Activated T-cell treated with anti-CD3 and anti-CD28 coated beads, Interleukin-2, amount 50 U/mL, for 24 hours (primary cell): ENCODE measurements at regions not wholly inside any gene's neighbourhood (a gene's known extent, or its start where the extent isn't known, plus 50 kb on each side); places are given as distances from the start of the nearest gene placed in this dataset.

Source experiments
- DNase-seq: peaks from one replicate; pipeline ENCODE4 v3.0.0-alpha.2; 2020
- H3K27ac Mint-ChIP-seq: 2 replicates; pipeline ENCODE4 v1.8.0; 2020; ENCODE audit warnings: mild to moderate bottlenecking, mixed read lengths
- H3K27me3 Mint-ChIP-seq: 2 replicates; pipeline ENCODE4 v1.8.0; 2020; ENCODE audit warnings: mixed read lengths
- H3K36me3 Mint-ChIP-seq: 2 replicates; pipeline ENCODE4 v1.8.0; 2020; ENCODE audit warnings: low read depth, mixed read lengths
- H3K4me1 Mint-ChIP-seq: 2 replicates; pipeline ENCODE4 v1.8.0; 2020; ENCODE audit warnings: low read depth, mixed read lengths
- H3K4me3 Mint-ChIP-seq: 2 replicates; pipeline ENCODE4 v1.8.0; 2020; ENCODE audit warnings: mild to moderate bottlenecking, moderate library complexity, mixed read lengths
- H3K9me3 Mint-ChIP-seq: 2 replicates; pipeline ENCODE4 v1.8.0; 2020; ENCODE audit warnings: mixed read lengths

DNA sequence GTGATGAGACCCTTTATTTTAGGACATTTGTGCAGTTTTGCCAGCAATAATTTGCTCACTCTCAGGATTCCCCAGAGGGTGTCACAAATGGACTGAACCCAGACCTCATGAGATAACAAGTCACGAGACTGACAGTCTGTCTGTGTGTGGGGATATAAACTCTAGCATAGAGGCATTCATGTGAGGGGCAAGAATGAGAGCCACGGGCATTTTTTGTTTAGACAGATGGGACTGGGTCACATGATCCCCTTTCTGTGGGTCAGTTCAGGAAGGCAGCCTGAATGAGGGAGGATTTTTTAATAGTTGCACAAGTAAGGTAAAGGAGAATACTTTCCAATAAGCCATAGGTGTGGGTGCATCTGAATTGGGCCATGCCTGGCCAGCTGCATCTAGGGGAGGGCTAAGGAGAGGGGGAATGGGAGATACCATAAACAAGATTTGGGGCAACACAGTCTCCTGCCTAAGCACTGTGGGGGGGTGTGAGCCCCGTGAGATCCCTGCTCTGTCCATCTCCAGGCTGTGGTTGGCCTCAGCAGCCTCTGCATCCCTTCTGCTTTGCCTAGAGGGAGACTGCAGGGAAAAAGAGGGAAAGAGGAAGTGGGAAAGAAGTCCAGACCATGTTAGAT is 66.6 kb downstream of the NAV1 start:
- no peak overlapping the region for H3K4me3 Mint-ChIP-seq
- H3K4me1 Mint-ChIP-seq: no peaks in the 10 kb centered on the region
- no peak for DNase-seq
- no peaks in the 10 kb centered on the region for H3K36me3 Mint-ChIP-seq
- H3K27me3 Mint-ChIP-seq: no peaks in the 10 kb centered on the region
- no peak overlapping the region for H3K27ac Mint-ChIP-seq
- no peaks in the 10 kb centered on the region for H3K9me3 Mint-ChIP-seq

DNA sequence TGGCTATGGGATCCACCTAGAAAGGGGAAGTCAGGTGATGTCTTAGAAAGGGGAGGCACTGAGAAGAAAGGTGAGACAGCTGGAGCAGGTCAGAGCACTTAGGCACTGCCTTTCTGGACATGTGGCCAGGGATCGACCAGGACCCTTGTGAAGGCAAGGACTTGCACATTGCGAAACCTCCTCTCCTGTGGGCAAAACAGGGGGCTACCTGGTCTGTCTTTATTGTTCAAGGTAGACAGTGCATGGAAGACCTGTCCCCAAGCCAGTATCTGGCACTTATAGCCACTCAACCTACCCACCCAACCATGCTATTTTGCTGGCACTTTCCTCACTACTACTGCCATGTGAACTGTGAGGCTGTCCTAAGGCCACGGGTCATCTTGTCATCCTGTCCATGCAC is 67.2 kb downstream of the NAV1 start:
- no peaks in the 10 kb centered on the region for H3K27me3 Mint-ChIP-seq

DNA sequence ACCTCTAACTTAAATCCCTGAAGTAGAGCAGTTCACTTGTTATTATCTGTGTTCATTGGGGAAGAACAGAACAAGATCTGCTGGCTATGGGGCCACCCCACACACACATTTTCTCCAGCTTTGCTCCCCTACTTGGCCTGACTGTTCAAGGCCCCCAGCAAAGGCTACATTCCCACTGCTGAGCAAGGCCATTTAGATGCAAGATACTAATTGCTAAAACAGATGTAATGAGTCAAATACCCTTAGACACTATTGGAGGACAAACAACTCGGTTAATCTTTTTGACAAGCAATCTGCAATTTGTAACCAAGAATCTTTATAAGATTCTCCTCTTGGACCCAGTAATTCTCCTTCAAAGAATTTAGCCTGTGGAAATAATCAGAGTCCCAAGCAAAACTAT is 67.7 kb downstream of the NAV1 start:
- H3K27me3 Mint-ChIP-seq: no peaks in the 10 kb centered on the region
- H3K36me3 Mint-ChIP-seq: no peaks in the 10 kb centered on the region
- DNase-seq: no peak
- no peak overlapping the region for H3K27ac Mint-ChIP-seq
- no peaks in the 10 kb centered on the region for H3K4me1 Mint-ChIP-seq
- no peak overlapping the region for H3K4me3 Mint-ChIP-seq
- no peaks in the 10 kb centered on the region for H3K9me3 Mint-ChIP-seq

More for the DNA sequence above, 67.2 kb downstream of the NAV1 start:
- Mint-ChIP-seq H3K4me3 (no peak overlapping the region), H3K27ac (no peak overlapping the region), H3K4me1 (no peaks in the 10 kb centered on the region), H3K36me3 (no peaks in the 10 kb centered on the region), H3K9me3 (no peaks in the 10 kb centered on the region)
- DNase-seq: no peak

DNA sequence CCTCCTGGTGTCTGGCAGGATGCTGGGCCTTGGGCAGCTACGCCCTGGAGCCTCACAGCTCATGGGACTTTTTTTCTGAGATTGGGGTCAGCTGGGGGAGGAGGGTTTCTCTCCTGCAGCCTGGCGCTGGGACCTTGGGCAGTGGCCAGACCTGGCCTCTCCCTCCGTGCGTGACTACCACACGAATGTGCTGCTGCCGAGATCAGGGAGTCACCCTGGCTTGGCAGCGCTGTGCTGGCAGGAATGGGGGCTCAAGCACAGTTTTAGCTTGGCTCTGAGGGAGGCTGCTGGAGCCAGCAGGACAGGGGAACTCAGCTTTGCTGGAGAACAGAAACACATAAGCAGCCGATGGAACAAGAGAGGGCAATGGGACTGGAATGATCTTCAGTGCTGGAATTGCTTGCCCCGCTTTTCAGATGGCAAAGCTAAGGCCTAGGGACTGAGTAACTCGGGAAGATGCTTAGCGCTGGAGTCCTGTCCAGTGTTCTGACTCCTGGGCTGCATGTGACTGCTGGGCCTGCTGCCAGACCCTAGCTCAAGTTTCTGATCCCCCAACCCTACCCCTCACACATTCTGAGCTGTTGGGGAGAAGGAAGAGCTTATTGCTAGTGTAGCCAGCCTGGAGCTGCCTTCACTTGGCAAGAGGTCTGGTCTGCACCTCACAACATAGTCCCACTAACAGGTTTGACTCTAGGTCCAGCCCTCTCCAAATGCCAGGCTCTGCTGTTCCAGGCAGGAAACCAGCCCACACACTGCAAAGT is 69.9 kb downstream of the NAV1 start:
- H3K4me1 Mint-ChIP-seq: no peaks in the 10 kb centered on the region
- H3K27me3 Mint-ChIP-seq: no peaks in the 10 kb centered on the region
- H3K9me3 Mint-ChIP-seq: no peaks in the 10 kb centered on the region
- H3K36me3 Mint-ChIP-seq: no peaks in the 10 kb centered on the region
- no peak overlapping the region for H3K27ac Mint-ChIP-seq
- DNase-seq: no peak
- H3K4me3 Mint-ChIP-seq: no peak overlapping the region

DNA sequence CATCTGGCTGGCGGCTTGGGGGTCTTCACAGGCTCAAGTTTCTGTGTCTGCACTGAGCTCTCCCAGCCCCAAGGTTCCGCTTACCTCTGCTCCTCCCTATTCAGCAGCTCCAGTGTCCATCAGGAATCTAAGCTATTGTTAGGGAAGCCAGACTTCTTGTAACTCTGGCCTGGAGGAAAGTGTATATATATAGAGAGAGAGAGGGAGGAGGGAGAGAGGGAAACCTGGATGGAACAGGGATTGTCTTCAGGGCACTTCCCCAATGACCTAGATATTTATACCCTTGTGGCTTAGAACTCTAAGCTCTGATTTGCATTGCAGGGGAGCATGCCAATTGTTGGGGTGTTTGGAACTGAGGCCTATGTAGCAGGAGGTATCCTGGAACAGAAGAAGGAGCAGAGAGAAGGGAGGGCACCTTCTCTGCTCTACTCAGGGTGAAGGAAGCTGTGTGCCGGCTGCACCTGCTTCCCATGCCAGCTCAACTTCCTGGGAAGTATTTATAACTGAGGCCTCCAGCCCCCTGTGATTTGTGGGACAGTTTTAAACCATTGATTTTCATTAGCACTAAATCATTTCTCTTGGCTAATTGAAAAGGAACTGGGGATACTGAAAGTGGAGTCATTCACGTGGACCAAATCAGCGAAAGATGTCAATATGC is 70.9 kb downstream of the NAV1 start:
- H3K9me3 Mint-ChIP-seq: no peaks in the 10 kb centered on the region
- H3K4me3 Mint-ChIP-seq: no peak overlapping the region
- H3K27ac Mint-ChIP-seq: no peak overlapping the region
- no peak for DNase-seq
- H3K36me3 Mint-ChIP-seq: no peaks in the 10 kb centered on the region
- H3K4me1 Mint-ChIP-seq: no peaks in the 10 kb centered on the region
- H3K27me3 Mint-ChIP-seq: no peaks in the 10 kb centered on the region

DNA sequence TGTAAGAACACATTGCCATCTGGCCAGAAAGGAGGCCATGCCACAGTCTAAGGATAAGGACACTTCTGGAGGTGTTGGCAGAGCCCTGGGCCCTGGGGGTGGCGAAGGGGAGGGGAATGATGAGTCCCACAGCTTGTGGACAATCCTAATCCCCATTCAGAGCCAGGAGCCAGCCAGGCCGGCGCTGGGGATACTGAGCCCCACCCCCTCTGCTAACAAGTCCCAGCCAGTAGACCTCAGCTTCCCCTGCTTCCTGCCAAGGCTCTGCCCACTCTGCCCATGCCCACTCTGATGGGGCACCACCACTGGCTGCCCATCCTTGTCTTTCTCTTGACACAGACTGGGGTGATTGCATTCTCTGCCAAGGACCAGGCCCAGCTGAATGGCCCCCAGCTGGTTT is 71.9 kb downstream of the NAV1 start:
- H3K36me3 Mint-ChIP-seq: no peaks in the 10 kb centered on the region
- DNase-seq: no peak
- no peaks in the 10 kb centered on the region for H3K9me3 Mint-ChIP-seq
- no peak overlapping the region for H3K27ac Mint-ChIP-seq
- no peak overlapping the region for H3K4me3 Mint-ChIP-seq
- H3K27me3 Mint-ChIP-seq: no peaks in the 10 kb centered on the region
- no peaks in the 10 kb centered on the region for H3K4me1 Mint-ChIP-seq

DNA sequence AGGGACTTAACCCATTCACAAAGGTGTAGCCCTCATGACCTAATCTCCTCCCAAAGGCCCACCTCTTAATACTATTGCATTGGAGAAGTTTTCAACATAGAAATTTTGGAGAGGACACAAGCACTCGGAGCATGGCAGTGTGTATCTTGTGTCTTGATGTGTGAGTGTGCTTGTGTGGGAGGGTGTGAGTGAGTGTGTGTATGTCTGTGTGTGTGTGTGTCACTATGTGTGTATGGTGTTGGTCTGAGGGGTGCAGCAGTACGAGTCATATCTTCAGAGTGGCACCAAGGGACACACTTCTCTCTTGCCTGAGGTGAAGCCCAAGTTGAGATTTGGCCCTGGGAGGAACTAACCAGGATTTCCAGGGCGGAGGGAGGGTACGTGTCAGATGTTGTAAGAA is 73.7 kb downstream of the NAV1 start:
- Mint-ChIP-seq H3K4me1 (no peaks in the 10 kb centered on the region), H3K4me3 (no peak overlapping the region), H3K9me3 (no peaks in the 10 kb centered on the region), H3K27ac (no peak overlapping the region), H3K27me3 (no peaks in the 10 kb centered on the region), H3K36me3 (no peaks in the 10 kb centered on the region)
- no peak for DNase-seq

DNA sequence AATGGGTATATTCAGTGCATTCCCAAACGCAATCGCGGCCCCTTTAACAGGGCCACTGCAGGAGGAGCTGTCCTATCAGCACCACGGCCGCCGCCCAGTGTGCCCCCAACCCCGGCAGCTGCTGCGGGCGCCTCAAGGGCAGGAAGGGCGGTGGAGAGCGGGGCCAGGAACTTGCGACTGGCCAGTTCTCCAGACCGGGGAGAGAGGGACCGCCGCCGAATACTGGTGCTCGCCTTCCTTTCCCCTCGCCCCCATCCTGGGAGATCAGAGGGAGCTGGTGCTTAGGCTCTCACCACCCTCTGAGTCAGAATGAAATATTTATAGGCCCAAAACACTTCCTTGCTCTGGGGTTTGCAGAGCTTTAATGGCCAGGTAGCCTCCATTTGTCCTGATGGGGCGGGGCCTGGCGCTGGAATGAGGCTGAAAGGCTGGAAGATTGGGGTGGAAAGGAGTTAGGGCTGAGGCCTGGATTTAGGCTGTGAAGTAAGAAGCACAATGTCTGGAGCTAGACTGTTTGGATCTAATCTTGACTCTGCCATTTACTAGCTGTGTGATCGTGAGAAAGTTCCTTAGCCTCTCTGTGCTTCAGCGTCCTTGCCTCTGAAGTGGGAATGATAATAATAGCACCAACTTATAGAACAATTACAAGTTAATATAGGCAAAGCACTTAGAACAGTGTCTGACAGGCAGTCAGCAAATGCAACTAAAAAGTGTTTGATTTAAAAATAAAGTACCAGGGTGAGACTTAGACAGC is 75.5 kb downstream of the NAV1 start:
- Mint-ChIP-seq H3K9me3 (no peaks in the 10 kb centered on the region), H3K27ac (no peak overlapping the region), H3K36me3 (no peaks in the 10 kb centered on the region), H3K4me1 (no peaks in the 10 kb centered on the region), H3K27me3 (no peaks in the 10 kb centered on the region), H3K4me3 (no peak overlapping the region)
- no peak for DNase-seq

DNA sequence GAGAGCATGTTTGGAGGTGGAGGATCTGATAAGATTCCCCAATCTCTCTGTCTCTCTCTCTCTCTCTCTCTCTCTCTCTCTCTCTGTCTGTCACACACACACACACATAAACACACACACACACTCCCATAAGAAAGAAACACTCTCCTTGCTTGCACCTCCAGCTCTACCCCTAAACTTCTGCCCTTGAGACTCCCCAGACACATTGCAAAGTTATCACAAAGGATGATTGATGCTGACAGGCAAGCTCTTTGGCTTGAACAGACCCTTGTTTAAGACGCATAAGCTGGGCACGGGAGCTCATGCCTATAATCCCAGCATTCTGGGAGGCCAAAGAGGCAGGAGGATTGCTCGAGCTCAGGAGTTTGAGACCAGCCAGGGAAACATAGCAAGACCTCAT is 78.2 kb downstream of the NAV1 start:
- H3K4me3 Mint-ChIP-seq: no peak overlapping the region
- H3K36me3 Mint-ChIP-seq: no peaks in the 10 kb centered on the region
- no peaks in the 10 kb centered on the region for H3K4me1 Mint-ChIP-seq
- DNase-seq: no peak
- no peak overlapping the region for H3K27ac Mint-ChIP-seq
- no peaks in the 10 kb centered on the region for H3K9me3 Mint-ChIP-seq
- H3K27me3 Mint-ChIP-seq: no peaks in the 10 kb centered on the region

DNA sequence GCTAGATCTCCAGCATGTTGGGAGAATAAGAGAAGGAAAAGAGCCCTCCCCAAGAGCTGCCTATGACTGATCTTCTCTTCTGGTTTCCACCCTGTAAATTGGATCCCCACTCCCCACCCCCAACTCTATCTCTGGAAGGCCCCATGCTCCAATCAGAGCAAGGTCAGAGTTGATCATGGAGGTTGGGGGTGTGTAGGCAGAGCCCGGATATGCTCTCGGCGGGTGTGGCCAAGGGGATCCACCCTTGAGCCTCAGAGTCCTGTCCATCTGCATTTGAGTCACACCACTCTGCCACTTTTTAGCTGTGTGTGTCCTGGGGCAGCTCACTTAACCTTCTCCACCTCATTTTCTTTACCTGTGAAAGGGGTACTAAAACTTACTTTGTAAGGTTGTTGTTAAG is 79.5 kb downstream of the NAV1 start:
- H3K4me1 Mint-ChIP-seq: no peaks in the 10 kb centered on the region
- H3K4me3 Mint-ChIP-seq: no peak overlapping the region
- H3K27me3 Mint-ChIP-seq: no peaks in the 10 kb centered on the region
- no peak overlapping the region for H3K27ac Mint-ChIP-seq
- H3K9me3 Mint-ChIP-seq: no peaks in the 10 kb centered on the region
- no peaks in the 10 kb centered on the region for H3K36me3 Mint-ChIP-seq
- no peak for DNase-seq

DNA sequence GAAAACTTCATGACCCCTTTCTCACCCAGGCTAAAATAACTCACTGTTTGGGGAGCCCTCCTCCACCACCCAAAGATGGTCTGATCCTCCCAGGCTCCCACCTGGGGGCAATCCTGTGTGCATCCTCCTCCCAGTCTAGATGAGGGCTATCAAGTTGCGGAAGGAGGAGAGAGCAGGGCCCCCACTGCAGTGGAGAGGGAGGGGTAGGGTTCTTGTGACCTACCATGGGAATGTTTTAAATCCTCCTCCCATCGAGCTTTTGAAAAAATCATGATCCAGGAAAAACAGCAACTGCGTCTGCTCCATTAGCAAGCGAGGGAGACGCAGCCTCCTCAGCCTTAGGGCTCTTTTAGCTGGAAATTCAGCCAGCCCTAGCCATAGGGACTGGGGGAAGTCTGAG is 80.0 kb downstream of the NAV1 start:
- Mint-ChIP-seq H3K4me1 (no peaks in the 10 kb centered on the region), H3K9me3 (no peaks in the 10 kb centered on the region), H3K4me3 (no peak overlapping the region), H3K27ac (no peak overlapping the region), H3K36me3 (no peaks in the 10 kb centered on the region), H3K27me3 (no peaks in the 10 kb centered on the region)
- DNase-seq: no peak

DNA sequence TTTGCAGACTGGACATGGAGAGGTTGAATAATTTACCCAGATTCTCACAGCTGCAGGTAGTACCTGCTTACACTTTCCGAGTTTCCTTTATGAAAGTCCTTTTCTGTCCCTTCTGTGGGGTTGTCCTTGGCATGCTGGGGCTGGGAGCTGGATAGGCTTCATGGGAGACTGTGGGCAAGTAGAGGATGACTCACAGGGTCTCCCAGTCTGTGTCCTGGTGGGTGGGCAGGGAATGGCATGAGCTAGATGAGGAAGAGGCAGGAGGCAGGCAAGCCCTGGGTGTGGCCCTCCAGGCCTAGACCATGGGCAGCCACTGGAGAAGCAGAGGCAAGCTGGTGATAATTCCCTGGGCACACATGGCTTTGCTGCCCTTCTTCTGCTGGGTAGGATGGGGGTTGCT is 80.6 kb downstream of the NAV1 start:
- Mint-ChIP-seq H3K27me3 (no peaks in the 10 kb centered on the region), H3K4me1 (no peaks in the 10 kb centered on the region), H3K9me3 (no peaks in the 10 kb centered on the region), H3K36me3 (no peaks in the 10 kb centered on the region), H3K27ac (no peak overlapping the region), H3K4me3 (no peak overlapping the region)
- no peak for DNase-seq

DNA sequence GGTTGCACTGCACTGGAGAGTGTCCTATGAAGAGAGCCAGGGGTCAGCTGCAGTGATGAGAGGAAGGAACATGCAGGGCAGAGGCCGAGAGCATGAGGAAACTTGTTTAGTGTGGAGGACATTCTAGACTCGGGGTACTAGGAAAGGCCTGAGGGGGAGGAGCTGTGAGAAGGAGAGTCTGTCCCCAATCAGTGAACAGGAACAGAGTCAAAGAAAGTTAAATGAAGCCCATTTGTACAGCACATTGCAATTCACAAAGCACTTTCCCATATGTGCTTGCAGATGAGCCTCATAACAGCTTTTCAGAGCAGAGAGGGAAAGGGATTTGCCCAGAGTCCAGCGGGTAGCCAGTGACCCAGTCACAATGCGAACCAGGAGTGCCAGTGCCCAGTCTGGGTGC is 83.4 kb downstream of the NAV1 start:
- Mint-ChIP-seq H3K36me3 (no peaks in the 10 kb centered on the region), H3K4me3 (no peak overlapping the region), H3K27me3 (no peaks in the 10 kb centered on the region), H3K9me3 (no peaks in the 10 kb centered on the region), H3K4me1 (no peaks in the 10 kb centered on the region), H3K27ac (no peak overlapping the region)
- DNase-seq: no peak

DNA sequence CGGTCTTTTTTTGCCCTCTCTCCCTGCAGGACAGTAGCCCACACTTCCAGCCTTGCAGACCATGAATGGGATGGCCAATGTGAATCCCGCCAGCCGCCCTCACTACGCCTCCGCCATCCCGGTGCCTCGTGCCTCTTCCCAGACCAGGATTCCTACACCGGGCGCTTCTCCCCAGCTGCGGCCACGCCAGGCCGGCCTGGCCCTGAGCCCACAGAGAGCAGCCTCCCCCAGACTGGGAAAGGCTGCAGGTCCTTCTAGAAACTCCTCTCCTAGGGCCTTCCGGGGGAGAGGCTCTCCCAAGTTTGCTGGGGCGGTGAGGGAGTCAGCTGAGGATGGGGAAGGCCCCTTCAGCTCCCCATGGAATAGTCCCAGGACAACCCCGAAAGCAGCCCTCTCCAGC is 83.9 kb downstream of the NAV1 start:
- Mint-ChIP-seq H3K27me3 (no peaks in the 10 kb centered on the region), H3K4me1 (no peaks in the 10 kb centered on the region), H3K9me3 (no peaks in the 10 kb centered on the region), H3K36me3 (no peaks in the 10 kb centered on the region), H3K4me3 (no peak overlapping the region), H3K27ac (no peak overlapping the region)
- no peak for DNase-seq

DNA sequence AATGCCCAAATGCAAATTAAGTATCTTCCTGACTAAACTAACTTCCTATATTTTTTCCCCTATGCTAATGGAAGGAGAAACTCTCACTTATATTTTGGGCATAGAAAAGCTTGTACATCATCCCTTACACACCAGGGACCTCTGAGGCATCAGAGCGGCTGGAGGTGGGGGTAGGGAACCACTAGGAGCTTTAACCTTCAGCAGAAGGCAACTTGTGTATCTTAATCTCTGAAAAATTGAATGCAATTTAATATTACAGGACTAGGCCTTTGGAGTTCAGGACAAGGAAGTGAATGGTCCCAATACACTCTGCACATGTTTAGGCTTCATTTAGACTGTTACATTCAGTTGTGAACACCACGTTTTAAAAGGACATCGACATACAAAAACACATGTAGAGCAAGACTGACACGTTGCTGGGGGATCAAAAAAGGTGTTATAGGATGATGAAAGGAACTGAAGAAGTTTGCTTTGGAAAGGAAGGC is 85.9 kb downstream of the NAV1 start:
- Mint-ChIP-seq H3K27ac (no peak overlapping the region), H3K4me3 (no peak overlapping the region), H3K27me3 (no peaks in the 10 kb centered on the region), H3K9me3 (no peaks in the 10 kb centered on the region), H3K36me3 (no peaks in the 10 kb centered on the region), H3K4me1 (no peaks in the 10 kb centered on the region)
- DNase-seq: no peak
